ENCODE measurements at regions not wholly inside any gene's neighbourhood (a gene's known extent, or its start where the extent isn't known, plus 50 kb on each side); places are given as distances from the start of the nearest gene placed in this dataset.

GRCh38 chr18:78838183-78838582 lies 141.4 kb upstream of the SALL3 start:
- TF ChIP-seq CTCF (conservative IDR thresholded peaks at IDR 0.05; ENCODE audit: low read depth, low read length) = no peak
- no peak overlapping the region for H3K4me3 ChIP-seq (ENCODE audit: low read depth, low read length)
- DNase-seq (ENCODE audit: low read depth) = no peak

DNA sequence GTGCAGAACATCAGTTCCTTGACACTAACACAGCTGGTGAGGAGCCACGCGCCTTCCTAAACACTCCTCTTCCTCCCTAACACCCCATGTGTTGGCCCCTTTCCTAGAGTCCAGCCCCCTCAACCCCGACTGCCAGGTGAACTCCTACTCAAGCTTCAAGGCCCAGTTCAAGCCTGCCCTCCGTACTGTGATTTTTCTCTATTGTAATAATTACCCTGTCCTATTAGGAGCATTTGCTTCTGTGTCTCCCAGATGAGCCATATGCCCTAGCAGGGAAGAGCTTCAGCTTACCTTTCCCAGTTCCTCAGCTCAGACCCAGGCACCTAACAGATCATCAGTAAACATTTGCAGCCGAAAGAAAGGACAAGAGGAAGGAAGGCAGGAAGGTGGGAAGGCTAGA lies 130.6 kb upstream of the SALL3 start:
- no peak for TF ChIP-seq CTCF (conservative IDR thresholded peaks at IDR 0.05; ENCODE audit: low read depth, low read length)
- H3K4me3 ChIP-seq (ENCODE audit: low read depth, low read length) = no peak overlapping the region
- DNase-seq (ENCODE audit: low read depth) = no peak

- H3K4me3 ChIP-seq (ENCODE audit: low read depth, low read length) = no peak overlapping the region
- no peak for TF ChIP-seq CTCF (conservative IDR thresholded peaks at IDR 0.05; ENCODE audit: low read depth, low read length)
- no peak for DNase-seq (ENCODE audit: low read depth)
These were observed 130.2 kb upstream of the SALL3 start for GRCh38 chr18:78849458-78849857.

DNA sequence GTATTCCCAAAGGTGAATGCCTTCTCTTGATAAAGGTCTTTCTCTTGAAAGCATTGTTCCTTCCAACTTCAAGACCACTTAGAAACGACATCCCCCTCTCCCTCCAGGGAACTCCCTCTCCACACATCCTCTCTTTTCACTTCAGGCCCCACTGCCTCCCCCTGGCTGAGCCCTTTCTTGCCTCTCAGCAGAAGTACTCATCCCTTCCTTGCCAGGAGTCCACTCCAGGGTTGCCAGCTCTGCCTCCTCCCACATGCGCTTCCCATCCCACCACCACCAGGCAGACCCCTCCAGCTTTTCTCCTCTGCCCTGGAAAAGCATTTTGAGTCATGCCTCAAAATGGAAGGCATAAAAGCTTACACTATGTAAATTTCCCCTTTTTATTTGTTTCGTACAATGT lies 126.3 kb upstream of the SALL3 start:
- no peak for DNase-seq (ENCODE audit: low read depth)
- H3K4me3 ChIP-seq (ENCODE audit: low read depth, low read length) = no peak overlapping the region
- no peak for TF ChIP-seq CTCF (conservative IDR thresholded peaks at IDR 0.05; ENCODE audit: low read depth, low read length)

DNA sequence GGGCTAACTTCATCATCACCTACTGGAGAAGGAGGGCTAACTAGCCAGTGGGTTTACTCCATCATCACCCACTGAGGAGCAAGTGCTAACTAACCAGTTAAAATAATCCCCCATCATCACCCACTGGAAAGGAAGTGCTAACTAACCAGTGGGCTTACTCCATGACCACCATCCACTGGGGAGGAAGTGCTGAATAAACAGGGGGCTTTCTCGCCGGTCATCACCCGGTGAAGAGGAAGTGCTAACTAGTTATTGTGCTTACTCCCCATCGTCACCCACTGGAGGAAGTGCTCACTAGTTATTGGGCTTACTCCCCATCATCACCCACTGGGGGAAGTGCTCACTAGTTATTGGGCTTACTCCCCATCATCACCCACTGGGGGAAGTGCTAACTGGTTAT lies 124.4 kb upstream of the SALL3 start:
- no peak for DNase-seq (ENCODE audit: low read depth)
- no peak for TF ChIP-seq CTCF (conservative IDR thresholded peaks at IDR 0.05; ENCODE audit: low read depth, low read length)
- H3K4me3 ChIP-seq (ENCODE audit: low read depth, low read length) = no peak overlapping the region

DNA sequence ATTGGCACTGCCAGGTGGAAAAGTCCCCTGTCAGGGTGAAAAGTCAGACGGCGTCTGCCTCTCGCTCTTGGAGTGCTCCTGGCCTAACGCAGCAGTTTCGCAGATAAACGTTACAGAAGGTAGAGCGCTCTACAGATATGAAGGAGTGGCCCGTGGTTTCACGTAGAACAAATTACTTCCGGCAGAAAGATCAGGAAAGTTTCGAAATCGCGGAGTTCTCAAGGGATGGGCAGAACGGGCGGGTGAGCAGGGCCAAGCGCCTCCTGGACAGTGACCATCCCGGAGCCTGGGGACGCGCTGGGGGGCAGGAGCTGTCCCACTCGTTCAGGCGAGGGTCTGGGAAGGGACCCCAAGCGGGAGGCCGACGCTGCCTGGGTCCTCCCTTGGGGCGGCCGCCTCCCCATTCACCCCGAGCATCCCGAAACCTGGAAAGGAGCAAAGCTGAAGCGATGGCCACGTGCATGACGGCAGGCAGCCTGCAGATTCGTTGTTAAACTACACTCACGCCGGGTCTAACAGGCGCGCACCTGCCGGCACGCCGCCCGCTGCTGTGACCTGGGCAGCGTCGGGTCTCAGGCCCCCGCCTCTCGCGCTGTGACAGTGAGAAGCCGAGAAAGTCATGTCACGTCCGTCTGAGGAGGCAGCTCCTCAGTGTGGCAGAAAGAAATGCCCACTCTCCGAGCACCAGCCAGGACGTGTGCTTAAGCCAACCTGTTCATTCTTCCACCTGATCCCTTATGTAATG lies 122.9 kb upstream of the SALL3 start:
- no peak for DNase-seq (ENCODE audit: low read depth)
- H3K4me3 ChIP-seq (ENCODE audit: low read depth, low read length) = no peak overlapping the region
- TF ChIP-seq CTCF (conservative IDR thresholded peaks at IDR 0.05; ENCODE audit: low read depth, low read length) = no peak
